Activated CD4-positive, alpha-beta T cell treated with anti-CD3 and anti-CD28 coated beads for 24 hours (primary cell): ENCODE measurements at regions not wholly inside any gene's neighbourhood (a gene's known extent, or its start where the extent isn't known, plus 50 kb on each side); places are given as distances from the start of the nearest gene placed in this dataset.
"Not testable (repeated sequence)": the region's sequence is repeated elsewhere in the genome, so short reads cannot be mapped to it uniquely, and the experiment has no call there.

Source experiments
- DNase-seq, 2 donors: peaks; one replicate each; pipeline ENCODE4 v3.0.0-alpha.2; 2020; ENCODE audit warnings: low read depth in 2 of 2

GRCh38 chr14:105876158-105876557, 349.8 kb downstream of the TMEM121 start:
- no peak for DNase-seq

DNA sequence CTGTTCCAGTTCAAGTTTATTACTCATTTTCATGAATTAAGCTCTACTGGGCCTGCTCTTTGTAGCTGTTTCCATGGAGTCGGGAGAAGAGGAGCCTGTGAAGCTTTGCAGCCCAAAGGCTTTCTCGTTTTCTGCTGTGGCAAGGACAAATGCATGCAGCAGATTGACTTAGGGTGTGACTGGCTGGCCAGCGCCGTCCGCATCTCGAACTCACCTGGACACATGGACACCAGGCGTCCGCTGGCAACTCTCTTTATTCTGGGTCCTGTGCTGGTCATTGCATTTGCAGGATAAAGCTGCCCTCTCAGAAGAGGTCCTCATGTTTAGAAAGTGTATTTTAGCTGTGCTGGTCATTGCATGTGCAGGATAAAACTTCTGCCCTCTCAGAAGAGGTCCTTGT, 350.4 kb downstream of the TMEM121 start:
- DNase-seq = no peak

GRCh38 chr14:105877645-105878044, 351.3 kb downstream of the TMEM121 start:
- DNase-seq = no peak

- no peak for DNase-seq
Measured at GRCh38 chr14:105878125-105878524, 351.7 kb downstream of the TMEM121 start.

- DNase-seq = no peak
Measured at GRCh38 chr14:105878554-105878953, 352.2 kb downstream of the TMEM121 start.

DNA sequence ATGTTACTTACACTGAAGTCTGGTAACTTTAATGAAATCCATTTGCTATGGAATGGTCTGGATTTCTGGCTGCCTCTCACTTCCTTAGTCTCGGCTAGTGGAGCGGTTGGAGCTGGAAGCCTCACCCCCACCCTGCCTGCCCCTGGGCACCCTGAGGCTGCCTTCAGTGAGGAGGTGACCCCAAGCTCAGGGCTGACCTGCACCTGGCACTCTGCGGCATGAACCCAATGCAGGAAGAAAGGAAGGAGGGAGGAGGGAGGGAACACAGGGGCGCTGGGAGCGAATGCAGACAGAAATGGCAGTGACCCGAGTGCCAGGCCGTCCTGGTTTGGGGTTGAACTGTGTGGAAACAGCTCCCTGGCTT, 353.1 kb downstream of the TMEM121 start:
- no peak for DNase-seq

- no peak for DNase-seq
Measured at GRCh38 chr14:105879867-105880561, 353.6 kb downstream of the TMEM121 start.

- DNase-seq = no peak
Measured at GRCh38 chr14:105880616-105881015, 354.2 kb downstream of the TMEM121 start.

DNA sequence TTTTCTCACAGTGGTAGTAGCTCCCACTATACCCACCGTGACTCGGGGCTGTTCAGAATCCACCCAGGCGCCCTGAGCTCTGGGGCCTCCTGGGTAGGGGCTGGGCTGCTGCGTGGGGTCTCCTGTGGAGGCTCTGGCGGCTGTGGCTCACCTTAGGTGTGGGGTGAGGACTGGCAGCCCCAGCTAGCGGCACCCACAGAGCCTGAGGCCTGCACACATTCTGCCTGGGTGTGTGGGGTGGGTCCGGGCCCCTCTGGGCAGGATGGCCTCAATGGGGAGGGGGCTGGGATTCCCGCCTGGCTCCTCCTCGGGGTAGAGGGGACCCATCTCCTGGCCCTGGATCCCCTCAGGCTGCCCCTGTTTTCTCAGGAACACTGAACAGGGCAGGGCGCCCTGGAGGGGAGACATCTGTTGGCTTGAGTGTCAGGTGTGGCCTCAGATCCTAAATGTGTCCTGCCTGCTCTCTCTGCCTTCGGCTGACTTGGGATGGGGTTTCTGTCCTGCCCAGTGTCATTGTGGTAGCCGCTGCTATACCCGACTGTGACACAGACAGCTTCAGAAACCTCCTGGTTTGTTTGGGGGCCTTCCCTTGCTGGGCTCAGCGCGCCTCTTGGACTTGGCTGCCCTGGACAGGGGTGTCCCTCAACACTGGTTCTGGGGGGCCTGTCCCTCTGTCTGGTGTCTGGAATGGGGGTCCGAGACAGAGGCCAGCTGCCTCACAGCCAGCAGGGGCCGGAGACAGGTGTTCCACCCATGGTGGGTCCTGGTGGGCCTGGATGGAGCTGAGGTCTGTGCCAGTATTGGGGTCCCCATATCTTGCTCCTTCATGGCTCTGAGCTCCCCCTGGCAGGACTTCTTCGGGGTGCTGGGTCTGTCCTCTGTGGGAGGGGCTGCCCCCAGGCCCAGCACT, 354.9 kb downstream of the TMEM121 start:
- DNase-seq = no peak

DNA sequence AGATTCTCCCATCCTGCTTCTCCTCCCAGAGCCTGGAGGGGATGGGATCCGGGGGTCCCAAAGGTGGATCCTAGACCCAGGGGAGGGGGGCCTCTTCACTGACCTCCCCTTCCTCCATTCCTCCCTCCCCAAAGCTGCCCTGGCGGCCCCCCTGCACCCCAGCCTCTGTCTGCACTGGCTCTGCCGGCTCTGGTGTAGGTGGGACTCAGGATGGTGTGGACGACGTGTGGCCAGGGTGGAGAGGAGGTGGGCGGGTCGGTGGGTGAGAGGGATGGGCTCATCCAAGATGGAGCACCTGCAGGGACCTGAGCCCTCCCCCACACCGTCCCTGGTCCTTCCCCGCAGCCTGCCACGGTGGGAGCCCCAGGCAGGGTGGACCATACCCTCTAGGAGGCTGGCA, 355.6 kb downstream of the TMEM121 start:
- not testable (repeated sequence) for DNase-seq

DNA sequence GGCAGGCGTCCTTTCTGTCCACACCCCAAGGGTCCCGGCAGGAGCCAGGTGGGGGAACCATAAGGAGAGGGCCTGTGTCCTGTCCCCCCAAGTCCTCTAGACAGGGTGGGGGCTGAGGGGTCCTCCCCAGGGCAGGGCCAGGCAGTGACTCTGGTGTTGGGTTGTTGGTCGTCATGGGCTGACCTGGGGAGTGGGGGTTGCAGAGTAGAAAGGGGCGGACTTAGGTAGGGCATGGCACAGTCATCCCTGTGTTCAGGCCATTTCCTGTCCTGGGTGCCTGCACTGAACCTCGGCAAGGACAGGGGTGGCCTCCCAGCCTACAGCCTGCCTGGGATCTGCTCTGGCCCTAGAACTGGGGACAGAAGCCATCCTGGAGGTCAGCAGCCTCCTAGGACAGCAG, 356.2 kb downstream of the TMEM121 start:
- no peak for DNase-seq

GRCh38 chr14:105883066-105884005, 357.0 kb downstream of the TMEM121 start:
- DNase-seq = no peak

DNA sequence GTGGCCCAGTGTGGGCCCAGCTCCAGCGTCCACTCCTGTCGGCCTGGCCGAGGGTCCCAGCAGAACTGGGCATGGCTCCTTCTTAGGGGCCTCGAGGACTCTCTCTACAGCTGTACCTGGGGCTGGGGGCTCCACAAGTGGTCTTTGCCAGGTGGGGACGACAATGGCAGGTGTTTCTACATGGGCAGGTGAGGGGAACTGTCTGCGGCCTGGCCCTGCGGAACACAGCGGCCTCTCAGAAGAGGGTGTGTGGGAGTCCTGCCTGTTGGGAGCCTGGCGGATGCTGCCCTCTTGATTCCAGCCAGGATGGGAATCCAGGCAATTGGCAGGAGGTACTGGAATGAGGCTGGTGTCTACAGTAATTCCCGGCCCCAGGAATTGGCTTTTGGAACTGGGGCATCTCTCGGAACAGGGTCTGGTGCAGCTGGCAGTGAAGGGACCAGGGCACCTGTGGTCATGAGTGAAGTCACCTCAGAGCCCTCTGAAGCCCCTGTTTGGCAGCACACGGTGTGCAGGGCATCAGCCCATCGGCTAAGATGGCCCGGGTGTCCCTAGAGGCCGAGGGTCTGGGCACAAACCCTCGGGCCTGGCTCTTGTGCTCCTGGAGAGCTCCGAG, 357.9 kb downstream of the TMEM121 start:
- not testable (repeated sequence) for DNase-seq

DNA sequence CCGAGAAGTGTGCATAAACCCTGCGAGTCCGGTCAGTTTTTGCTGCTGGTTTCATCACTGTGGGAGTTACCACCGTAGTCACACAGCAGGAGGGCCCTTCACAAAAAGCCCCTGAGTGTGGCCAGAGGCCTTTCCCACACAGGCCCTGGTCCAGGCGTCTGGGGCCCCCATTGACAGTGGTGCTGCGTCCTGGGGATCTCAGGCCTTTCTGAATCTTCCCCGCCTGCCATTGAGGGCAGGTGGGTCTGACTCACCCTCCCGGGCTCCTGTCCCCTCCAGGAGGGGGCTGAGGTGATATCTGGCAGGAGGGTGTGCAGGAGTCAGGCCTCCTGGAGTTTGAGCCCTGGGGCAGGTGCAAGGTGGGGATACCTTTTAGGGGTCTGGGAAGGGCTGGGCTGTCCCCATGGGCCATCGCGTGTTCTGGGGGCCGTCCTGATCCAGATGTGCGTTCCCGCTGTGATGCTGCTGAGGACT, 358.5 kb downstream of the TMEM121 start:
- no peak for DNase-seq

GRCh38 chr14:105885561-105886320, 359.4 kb downstream of the TMEM121 start:
- no peak for DNase-seq

GRCh38 chr14:105886791-105887191, 360.4 kb downstream of the TMEM121 start:
- not testable (repeated sequence) for DNase-seq

DNA sequence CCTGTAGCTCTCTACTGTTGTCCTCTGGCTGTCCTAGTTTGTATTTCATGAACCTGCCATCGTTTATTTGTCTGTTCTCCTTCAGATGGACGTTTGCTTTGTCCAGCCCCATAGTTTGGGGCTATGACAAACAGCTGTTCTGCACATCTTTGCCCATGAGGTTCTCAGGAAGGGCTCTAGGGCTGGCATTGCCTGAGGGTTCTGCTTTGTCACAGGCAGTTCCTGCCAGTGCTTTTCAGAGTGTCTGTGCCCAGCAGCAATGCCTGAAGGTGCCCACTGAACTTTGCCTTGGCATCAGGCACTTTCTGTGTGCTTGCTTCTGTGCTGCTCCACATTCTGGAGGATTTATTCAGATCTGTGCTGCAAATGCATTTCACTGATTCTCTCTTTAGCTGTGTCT, 361.3 kb downstream of the TMEM121 start:
- DNase-seq = no peak

DNA sequence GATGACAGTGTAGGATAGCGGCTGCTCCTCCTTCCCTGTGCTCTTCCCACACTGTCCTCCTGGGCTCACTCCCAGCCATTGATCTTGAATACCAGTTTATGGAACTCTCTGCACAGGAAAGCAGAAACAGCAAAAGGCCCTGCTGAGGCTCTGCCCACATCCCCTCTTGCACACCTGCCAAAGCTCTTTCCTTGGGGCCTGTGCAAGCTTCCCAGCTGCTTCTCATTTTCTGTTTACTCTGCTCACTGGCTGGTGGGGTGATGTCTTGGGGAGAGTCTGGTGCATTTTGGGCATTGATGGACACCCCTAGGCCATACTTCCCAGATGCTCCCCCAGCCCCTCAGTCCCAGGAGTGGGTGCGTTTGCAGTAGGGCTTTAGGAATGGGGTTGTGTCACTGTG, 361.8 kb downstream of the TMEM121 start:
- DNase-seq = no peak

DNA sequence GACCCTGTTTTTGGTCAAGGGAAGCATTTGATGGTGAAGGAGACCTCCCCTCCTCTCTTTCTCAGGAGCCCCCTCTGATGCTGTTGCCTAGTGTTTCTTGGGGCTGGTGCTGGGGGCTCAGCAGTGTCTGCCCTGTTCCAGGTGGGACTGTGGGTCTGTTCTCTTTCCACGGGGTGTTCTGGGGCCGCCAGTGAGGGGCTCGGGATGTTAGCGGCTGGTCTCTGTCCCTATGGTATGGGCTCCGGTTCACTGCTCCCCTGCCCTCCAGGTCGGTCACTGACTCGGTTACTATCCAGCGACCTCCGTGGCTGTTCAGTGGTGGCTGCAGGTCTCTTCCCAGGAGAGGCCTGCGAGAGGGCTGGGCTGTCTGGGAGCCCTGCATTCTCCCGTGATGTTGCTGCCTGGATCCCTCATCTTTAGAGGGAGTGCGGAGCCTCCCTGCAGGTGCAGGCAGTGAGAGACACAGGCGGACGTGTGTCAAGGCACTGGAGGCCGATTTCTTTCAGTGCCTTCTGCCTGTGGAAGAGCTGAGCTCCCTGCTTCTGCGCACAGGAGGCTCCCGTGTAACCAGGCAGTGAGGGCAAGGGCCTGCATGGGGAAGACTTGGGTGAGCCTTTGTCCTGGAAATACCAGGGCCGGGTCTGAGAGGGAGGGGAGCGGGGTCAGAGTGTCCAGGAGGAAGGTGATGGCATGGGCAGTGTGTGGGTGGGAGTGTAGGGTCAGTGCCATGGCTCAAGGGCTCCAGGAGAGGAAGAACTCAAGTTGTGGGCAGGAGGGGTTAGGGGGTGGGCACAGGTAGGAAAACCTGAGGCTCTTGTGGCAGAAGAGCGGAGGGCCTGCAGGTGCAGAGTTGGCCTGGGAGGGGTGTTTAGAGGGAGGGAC, 362.6 kb downstream of the TMEM121 start:
- no peak for DNase-seq
